NCI-H774 (cell line): ENCODE measurements at regions not wholly inside any gene's neighbourhood (a gene's known extent, or its start where the extent isn't known, plus 50 kb on each side); places are given as distances from the start of the nearest gene placed in this dataset.
"Not testable (repeated sequence)": the region's sequence is repeated elsewhere in the genome, so short reads cannot be mapped to it uniquely, and the experiment has no call there.

Experiments
- DNase-seq: peaks from one replicate; lab custom pipeline; 2025; lab: John Stamatoyannopoulos, UW

DNA sequence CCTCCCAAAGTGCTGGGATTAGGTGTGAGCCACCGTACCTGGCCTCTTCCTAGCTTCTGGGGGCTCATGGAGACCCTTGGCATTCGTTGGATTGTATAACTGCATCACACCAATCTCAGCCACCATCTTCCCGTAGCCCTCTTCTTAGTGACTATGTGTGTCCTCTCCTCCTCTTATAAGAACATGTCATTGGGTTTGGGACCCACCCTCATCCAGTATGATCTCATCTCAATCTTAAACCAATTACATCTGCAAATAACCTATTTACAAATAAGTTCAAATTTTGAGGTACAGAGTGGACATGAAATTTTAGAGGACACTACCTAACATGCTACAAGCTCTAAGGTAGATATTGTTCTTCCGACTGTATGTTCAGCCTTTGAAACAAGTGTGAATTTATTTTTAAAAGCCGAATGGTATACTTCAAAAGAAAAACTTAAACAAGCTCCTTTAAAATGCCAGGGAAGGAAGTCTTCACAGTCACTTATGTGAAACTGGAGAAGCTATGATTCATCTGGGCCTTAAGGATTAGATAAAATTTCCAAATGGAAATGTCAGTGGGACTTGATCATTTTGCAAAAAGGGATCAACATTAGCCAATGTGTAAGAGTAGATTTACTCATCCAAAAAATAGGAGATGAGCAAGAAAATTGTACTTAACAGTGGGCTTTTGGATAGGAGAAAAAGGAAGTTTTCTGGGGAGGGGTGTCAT, 225.7 kb downstream of the MEX3B start:
- DNase-seq = no peak

DNA sequence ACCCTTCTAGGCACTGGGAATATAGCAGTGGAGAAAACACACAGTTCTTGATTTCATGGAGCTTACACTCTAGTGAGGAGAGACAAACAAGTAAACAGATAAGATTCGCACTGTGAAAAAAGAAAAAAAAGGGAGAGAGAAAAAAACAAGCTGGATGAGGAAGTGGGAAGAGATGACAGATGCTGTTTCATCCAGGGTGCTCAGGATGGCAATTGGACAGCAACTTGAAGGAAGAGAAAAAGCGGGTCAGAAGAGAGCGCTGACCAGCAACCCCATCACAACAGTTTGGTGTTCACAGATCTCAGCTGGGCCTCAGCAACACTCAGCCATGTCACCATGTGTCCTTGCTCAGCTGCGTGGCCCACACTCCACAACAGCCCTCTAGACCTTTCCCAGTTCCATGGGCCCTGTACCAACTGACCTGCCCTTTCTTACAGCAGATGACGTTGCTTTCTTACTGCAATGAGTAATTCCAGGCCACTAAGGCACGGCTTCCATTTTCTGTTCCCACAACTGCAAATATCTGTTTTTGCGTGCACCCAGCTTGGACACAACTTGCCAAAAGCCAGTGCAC, 230.8 kb downstream of the MEX3B start:
- DNase-seq = no peak

DNA sequence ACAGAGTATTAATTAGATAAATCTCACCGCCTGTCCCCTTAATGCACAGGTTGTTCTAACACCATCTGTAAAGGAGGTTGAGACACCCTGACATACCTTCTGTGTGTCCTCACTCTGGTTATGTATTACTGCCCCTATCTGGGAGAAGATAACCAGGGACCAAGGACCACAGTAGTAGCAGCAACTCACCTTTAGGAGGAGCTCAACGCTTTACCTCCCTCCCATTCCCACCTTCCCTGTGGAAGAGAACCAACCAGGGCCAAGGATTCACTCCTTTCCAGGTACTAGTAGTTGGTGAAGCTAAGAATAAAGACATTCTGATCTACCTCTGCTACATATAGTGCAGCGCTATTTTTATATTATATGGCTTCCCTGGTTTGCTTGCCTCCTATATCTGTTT, 232.6 kb downstream of the MEX3B start:
- DNase-seq = peak; percentile 30

DNA sequence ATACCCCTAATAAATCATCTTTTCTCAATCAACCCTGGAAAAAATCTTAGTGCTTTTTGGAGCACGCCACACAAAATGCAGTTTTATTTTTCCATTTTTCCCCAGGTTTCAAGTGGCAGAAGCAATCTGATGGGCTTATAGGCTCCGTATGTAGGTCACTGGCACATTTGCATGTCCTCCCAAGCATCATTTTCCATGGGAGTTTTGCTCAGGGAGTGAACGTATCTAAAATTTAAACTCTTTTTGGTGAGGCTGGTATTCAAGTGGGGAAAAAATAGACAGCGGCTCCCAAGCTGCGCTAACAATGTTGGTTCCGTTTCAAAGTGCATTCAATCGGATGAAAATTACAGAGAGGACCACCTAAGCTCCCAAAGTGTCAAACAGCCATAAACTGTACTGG, 233.4 kb downstream of the MEX3B start:
- DNase-seq = no peak

DNA sequence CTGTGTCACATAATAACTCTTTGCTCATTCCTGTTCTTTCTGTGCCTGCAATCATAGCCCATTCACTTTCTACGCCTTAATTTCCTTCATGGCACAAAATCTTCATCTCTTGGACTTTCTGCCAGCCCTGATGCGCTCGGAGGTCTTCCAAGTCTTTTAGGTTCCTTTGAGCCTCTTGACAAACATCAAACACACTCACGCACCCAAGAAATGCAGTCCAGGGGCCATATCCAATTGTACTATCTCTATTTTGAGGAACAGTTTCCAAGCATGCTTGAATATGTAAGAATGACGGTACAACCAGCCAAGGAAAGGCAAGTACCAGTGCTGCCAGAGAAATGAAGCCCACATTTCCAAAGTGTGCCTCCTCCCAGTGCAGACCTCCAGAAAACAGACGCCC, 234.1 kb downstream of the MEX3B start:
- DNase-seq = no peak

DNA sequence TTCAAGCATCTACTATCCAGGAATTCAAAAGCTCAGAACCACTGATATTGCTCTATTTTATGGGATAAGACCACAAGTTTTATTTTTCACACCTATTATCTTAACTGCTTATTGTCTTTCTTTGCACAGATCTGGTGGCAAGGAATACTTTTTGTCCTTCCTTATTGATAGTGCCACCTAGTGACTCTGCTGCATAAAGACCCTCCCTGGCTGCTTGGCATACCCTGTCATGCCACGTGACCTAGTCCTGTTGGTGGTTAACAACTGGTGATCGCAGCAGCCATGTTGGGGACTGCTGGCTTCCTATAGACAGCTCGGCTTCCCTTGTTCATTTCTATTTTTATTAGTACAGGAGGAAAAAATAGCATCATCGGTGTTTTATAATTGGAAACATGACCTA, 236.3 kb downstream of the MEX3B start:
- DNase-seq = no peak

DNA sequence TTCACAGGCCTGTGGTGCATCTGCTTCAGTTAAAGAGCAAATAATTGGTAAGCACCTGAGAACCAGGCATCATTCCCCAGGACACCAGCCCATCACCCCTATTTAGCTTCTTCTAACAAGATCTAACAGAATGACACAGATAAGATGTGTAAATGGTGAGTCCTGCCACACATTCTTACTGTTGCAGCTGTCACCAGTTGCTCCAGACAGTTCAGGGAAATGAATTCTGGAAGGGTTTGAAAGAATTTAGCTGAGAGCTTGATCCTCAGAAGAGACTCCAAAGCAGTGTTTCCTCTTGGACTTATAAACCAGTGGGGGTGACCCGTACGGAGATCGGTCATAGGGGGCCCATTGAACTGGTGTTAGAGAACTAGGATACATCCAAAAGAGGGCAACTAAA, 238.0 kb downstream of the MEX3B start:
- no peak for DNase-seq

DNA sequence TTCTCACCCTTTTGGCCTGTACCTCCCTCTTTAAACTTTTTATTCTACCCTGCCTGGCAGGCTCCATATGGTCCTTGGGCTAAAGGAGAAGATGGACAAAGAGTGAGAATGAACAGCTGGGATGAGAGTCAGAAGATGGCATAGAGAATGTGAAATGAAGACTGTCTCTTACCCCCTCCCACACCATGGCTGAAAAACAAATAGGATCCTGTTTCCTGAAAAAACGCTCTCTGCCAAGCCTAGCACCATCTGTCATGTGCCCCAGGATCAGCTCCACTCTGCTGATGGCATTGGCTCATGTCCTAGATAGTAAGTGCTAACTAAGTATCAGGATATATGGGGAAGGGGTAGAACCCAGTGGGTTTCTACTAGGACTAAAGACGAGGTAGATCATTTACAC, 238.6 kb downstream of the MEX3B start:
- no peak for DNase-seq

DNA sequence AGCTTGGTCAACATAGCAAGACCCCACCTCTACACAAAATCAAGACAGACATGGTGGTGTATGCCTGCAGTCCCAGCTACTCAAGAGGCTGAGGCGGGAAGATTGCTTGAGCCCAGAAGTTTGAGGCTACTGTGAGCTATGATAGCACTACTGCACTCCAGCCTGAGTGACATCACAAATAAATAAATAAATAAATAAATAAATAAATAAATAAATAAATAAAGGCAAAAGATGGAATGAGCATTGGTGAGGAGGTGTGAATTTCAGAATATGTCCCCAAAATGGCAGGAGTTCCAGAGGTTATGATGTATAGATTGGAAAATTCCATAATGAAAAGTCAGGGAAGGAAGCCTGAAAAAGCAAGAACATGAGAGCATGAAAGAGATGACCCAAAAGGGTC, 249.9 kb downstream of the MEX3B start:
- DNase-seq = no peak

DNA sequence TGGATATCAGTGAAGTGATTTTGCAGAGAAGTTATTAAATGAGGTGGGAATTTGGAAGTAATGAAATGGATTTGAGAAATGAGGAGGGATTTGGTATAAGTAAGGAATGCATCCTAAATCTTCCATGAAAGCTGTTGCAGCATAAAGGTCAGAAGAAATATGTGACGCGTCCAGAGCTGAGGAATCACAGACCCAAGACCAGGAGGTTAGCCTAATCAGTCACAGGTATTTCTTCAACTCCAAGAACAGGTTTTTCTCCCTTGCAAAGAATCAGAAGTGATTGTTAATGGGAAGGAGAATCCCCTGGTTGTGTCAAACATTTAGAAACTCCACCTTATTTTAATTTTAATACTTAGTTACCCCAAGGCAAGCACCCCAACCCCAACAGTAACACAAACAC, 253.2 kb downstream of the MEX3B start:
- no peak for DNase-seq

DNA sequence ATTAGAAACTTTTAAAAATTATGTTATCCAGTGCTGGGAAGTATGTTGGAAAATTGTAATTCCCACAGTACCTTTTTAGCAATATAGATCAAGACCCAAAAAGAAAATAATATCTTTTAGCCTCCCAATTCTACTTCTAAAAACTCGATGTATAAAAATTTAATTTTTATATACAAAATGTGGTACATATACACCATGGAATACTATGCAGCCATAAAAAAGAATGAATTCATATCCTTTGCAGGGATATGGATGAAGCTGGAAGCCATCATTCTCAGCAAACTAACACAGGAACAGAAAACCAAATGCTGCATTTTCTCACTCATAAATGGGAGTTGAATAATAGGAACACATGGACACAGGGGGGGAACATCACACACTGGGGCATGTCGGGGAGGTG, 254.5 kb downstream of the MEX3B start:
- DNase-seq = not testable (repeated sequence)

DNA sequence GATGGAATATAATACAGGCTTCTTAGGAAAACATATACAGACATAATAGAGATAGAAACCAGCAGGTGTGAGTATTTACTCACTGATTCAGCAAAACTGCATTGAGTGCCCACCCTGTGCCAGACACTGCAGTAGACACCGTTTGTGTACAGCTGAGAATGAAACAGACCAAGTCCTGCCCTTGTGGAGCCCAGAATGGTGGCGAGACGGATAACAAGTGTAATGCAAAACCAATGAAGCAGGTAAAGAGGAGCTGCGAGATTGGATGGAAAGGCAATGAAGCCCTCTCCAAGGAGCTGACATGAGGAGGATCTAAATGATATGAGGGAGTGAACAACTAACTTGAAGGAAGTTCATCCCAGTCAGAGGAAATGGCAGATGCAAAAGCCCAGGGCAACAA, 256.4 kb downstream of the MEX3B start:
- DNase-seq = peak; percentile 9

DNA sequence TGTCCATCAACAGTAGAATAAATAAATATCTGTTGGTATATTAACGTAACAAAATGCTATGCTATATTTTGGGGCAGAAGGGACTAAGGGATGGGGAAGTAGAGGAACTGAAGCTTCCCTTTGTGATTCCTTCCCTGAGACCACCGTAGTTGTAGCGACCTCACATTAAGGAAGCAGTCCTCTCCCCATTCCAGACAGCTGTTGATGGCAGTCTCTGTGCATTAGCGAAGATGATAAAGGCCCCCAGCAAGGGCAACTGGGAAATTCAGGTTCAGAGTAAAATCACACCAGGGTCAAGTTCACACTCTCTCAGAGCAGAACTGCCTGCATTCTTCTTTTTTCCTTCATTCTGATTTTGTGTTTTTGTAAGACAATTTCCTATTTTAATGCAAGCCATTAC, 259.0 kb downstream of the MEX3B start:
- no peak for DNase-seq

DNA sequence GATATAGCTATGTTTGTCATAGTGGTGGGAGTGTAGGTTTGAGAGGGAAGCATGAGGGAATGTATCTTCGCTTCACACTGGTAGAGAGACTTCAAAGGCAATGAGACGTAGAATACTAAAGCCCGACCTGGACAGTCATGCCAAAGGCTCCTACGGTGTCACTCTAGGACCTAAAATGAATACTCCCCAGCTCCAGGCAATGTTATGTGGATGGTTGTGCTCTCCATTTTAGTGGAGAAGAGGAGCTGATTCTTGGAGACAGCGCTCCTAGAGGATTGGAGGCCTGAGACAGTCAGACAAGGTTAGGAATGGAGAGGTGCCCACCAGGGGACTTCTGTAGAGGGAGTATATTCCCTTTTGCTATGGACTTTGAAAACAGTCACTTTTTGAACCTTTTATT, 260.1 kb downstream of the MEX3B start:
- no peak for DNase-seq

DNA sequence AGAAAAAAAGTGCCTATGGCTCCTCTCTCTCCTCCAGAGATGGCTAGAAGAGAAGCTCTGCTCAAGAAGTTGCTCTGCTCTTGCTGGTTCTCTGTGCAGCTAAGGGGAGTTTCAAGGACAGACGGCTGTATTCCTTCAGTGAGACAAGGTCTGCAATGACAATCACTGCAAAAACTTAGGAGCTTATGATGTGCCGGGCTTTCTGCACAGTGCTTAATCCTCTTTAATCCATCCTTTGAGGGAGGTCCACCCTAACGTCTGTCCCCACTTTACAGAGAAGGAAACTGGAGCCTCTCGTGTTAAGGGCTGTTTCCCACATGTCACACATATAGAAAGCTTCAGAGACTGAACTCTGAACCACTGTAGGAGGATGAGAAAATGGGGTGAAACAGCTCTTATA, 260.6 kb downstream of the MEX3B start:
- DNase-seq = no peak

DNA sequence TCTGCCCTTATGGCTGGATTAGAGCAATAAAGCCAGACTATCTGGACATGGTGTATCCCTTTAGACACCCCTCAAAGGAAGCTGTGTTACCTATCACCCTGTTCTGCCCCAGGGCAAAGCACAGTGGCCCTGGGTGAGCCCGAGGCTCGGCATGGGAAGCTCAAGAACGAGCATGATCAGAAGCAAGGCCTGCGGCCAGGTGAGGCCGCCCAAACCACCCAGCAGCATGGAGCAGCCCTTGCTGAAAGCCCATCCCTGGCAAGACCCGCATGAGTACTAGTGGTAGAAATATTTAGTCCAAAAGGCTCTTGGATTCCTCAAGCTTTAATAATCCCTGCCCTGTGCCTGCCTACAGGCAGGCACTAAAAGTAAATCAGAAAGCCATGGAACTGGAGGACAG, 261.1 kb downstream of the MEX3B start:
- DNase-seq = no peak

DNA sequence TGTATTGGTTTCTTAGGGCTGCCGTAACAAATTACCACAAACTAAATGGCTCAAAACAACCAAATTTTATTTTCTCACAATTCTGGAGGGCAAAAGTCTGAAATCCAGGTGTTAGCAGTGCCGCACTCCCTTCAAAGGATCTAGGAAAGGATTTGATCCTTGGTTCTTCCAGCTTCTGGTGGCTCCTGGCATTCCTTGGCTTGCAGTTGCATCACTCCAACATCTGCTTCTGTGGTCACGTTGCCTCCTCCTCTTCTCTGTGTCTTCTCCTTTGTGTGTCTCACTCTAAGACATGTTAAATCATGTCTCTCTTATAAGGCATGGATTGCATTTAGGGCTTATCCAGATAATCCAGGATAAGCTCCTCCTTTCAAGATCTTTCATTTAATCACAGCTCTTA, 262.2 kb downstream of the MEX3B start:
- no peak for DNase-seq

DNA sequence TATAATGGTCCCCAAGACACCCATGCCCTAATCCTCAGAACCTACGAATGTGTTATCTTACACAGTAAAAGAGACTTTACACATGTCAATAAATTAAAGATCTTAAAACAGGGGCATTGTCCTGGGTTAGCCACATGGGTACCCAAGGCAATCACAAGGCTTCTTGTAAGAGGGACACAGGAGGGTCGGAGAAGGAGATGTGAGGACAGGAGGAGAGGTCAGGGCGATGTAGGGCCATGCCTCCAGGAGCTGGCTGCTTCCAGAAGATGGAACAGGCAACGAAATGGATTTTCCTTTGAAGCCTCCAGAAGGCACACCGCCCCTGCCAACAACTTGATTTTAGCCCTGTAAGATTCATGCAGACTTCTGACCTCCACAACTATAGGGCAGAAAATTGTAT, 262.7 kb downstream of the MEX3B start:
- no peak for DNase-seq

DNA sequence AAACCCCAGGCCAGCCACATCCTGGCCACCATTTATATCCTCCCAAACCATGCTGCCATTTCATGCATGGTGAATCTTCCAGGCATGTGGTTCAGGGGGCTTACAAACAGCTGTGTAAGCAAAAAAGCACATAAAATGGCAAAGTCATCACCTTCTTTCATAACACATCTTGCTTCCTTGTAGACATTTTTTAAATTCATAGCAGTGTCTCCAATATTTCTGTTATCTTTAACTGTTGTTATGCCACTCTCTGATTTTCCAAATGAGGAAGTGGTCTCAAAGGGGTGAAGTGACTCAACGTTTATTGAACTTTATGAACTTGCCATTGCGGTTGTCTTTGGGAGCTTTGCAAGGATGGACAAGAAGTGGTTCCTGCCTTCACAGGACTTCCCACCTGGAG, 264.4 kb downstream of the MEX3B start:
- DNase-seq = no peak

DNA sequence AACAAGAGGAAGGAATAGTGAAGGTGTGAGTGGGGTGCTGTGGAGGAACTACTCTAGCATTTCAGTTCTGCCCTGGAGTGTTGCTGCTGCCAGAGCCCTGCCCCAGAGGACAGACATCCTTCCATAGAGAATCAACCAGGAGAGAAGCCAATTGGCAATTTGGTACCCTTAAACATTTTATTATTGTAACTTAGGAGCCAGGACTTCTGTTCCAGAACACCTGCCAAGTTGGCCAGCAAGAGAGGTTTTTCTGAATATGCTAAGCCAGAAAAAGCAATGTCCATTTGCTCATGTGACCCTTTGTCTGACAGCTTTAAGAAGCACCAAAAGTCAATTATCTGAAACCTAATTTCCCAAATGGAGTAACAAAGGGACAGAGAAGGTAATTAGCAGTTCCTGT, 264.9 kb downstream of the MEX3B start:
- DNase-seq = no peak

DNA sequence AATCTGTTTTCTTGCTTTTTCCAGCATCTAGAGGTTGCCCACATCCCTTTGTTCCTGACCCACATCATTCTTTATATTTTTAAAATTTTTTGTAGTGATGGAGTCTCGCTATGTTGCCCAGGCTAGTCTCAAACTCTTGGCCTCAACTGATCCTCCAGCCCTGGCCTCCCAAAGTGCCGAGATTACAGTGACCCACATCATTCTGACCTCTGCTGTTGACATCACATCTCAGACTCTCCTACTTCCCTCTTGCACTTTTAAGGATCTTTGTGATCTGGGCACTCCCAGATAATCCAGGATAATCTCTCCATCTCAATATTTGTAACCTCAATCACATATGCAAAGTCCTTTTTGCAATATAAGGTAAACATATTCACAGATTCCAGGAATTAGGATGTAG, 266.6 kb downstream of the MEX3B start:
- DNase-seq = no peak

DNA sequence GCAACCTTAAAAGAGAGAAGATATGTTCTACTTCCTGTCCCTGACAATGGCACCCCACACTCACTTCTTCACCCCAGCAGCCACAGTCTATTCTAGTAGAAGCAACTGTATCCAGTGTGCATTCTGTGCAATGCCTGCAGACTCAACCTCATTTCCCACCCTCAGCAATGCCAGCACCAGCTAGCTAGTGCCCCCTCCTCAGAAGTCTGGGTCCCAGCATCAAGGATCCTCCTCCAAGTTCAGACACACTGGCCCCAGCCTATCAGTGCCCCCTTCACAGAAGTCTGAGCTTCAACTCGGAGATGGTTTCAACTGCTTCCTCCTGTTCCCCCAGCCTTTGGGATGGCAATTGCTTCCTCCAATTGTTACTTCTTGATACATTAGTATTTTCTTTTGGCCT, 268.3 kb downstream of the MEX3B start:
- no peak for DNase-seq

DNA sequence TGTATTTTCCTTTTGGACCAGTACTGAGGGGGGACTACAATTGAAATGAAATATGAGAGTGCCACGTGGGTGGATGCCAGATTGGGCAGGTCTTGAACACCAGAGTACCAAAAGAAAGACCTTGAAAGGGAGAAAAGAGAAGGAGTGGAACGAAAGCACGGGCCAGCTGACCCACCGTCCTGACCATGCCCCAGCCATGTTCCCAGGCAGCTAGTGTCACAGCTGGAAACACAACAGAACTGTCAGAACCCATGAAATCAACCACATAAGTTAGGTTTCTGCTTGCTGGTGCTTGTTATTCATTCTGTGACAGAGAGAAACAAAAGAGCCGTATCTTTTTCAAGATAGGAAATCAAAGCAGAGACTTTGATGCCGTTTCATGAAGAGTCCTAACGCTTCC, 268.8 kb downstream of the MEX3B start:
- DNase-seq = no peak

DNA sequence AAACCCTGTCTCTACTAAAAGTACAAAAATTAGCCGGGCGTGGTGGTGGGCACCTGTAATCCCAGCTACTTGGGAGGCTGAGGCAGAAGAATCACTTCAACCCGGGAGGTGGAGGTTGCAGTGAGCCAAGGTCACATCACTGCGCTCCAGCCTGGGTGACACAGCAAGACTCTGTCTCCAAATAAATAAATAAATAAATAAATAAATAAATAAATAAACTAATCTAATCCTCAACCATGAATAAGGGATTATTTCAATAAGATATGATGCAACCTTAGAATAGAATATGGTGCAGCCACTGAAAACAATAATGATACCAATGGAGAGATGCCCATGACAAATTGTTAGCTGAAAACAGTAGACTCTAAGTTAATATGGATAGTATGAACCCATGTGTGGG, 270.0 kb downstream of the MEX3B start:
- not testable (repeated sequence) for DNase-seq
